Astrocyte (in vitro differentiated cells and primary cell): ENCODE measurements at regions not wholly inside any gene's neighbourhood (a gene's known extent, or its start where the extent isn't known, plus 50 kb on each side); places are given as distances from the start of the nearest gene placed in this dataset.

ENCODE experiments used
- DNase-seq: peaks from one replicate; pipeline ENCODE4 v3.0.0-alpha.2; 2010; ENCODE audit warnings: low read depth
- FAIRE-seq: peaks from 2 replicates; lab custom pipeline; 2011; peaks lifted over from hg19 to GRCh38; lab: Jason Lieb, UNC
- H2AFZ ChIP-seq: 2 replicates; pipeline ENCODE4 v1.6.0; 2012; ENCODE audit warnings: low read depth, low read length, inconsistent platforms
- H3K27ac ChIP-seq: 2 replicates; pipeline ENCODE4 v1.5.1; 2011; ENCODE audit warnings: low read depth, low read length, inconsistent platforms
- H3K27me3 ChIP-seq: 2 replicates; pipeline ENCODE4 v1.6.0; 2011; ENCODE audit warnings: low read length, inconsistent platforms; ENCODE audit not compliant: insufficient read depth
- H3K36me3 ChIP-seq: 2 replicates; pipeline ENCODE4 v1.5.1; 2011; ENCODE audit warnings: low read length, inconsistent platforms; ENCODE audit not compliant: insufficient read depth
- H3K4me1 ChIP-seq: 2 replicates; pipeline ENCODE4 v1.5.1; 2011; ENCODE audit warnings: low read length, inconsistent platforms; ENCODE audit not compliant: insufficient read depth
- H3K4me2 ChIP-seq: 2 replicates; pipeline ENCODE4 v1.6.0; 2012; ENCODE audit warnings: low read length, inconsistent platforms
- H3K4me3 ChIP-seq: 2 replicates; pipeline ENCODE4 v1.5.1; 2011; ENCODE audit warnings: low read depth, mild to moderate bottlenecking, low read length, inconsistent platforms; ENCODE audit not compliant: insufficient read depth
- H3K79me2 ChIP-seq: 2 replicates; pipeline ENCODE4 v1.6.0; 2012; ENCODE audit warnings: mild to moderate bottlenecking, low read length, inconsistent platforms; ENCODE audit not compliant: insufficient read depth
- H3K9ac ChIP-seq: 2 replicates; pipeline ENCODE4 v1.6.0; 2012; ENCODE audit warnings: mild to moderate bottlenecking, low read length, inconsistent platforms
- H3K9me3 ChIP-seq: 2 replicates; pipeline ENCODE4 v1.5.1; 2012; ENCODE audit warnings: low read depth, mild to moderate bottlenecking, low read length, inconsistent platforms; ENCODE audit not compliant: insufficient read depth
- H4K20me1 ChIP-seq: 2 replicates; pipeline ENCODE4 v1.6.0; 2012; ENCODE audit warnings: low read length, inconsistent platforms; ENCODE audit not compliant: insufficient read depth
- H3K27ac Mint-ChIP-seq: one replicate; pipeline ENCODE4 v1.8.0; 2021; ENCODE audit warnings: mild to moderate bottlenecking, mixed read lengths; ENCODE audit not compliant: unreplicated experiment
- H3K27me3 Mint-ChIP-seq: one replicate; pipeline ENCODE4 v1.8.0; 2021; ENCODE audit warnings: low read depth, mixed read lengths; ENCODE audit not compliant: unreplicated experiment
- H3K36me3 Mint-ChIP-seq: one replicate; pipeline ENCODE4 v1.8.0; 2021; ENCODE audit warnings: low read depth, mixed read lengths; ENCODE audit not compliant: unreplicated experiment
- H3K4me1 Mint-ChIP-seq: one replicate; pipeline ENCODE4 v1.8.0; 2021; ENCODE audit warnings: low read depth, mixed read lengths; ENCODE audit not compliant: unreplicated experiment
- H3K4me3 Mint-ChIP-seq: one replicate; pipeline ENCODE4 v1.8.0; 2021; ENCODE audit warnings: mild to moderate bottlenecking, moderate library complexity, mixed read lengths; ENCODE audit not compliant: unreplicated experiment
- H3K9me3 Mint-ChIP-seq: one replicate; pipeline ENCODE4 v1.8.0; 2021; ENCODE audit warnings: mild to moderate bottlenecking, mixed read lengths; ENCODE audit not compliant: unreplicated experiment
- CTCF ChIP-seq: IDR thresholded peaks from 2 replicates; pipeline ENCODE4 v1.5.1; 2011; ENCODE audit warnings: low read depth, mild to moderate bottlenecking, inconsistent platforms, low read length, moderate library complexity; ENCODE audit not compliant: insufficient read depth
- EZH2 ChIP-seq: IDR thresholded peaks from 2 replicates; pipeline ENCODE4 v1.6.1; 2012; ENCODE audit warnings: mild to moderate bottlenecking, low read length, inconsistent platforms; ENCODE audit not compliant: insufficient read depth

DNA sequence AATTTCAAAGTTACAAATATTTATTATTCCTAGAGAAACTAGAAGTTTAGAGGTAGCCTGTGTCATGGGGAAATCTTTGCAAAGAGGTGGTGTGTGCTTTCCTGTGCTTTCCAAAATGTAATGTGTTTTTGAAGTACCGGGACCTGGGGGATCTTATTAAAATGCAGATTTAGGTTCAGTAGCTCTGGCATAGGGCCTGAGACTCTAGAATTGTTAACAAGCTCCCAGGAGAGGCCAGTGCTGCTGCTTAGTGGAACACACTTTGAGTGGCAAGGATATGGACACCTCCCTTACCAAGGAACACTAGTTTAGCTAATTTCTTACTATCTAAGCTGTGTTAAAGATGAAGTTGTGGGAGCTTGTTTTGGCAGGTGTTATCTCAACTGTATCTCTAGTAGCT is 428.9 kb downstream of the VGLL3 start:
- no peak for FAIRE-seq
- Mint-ChIP-seq H3K4me1 (no peaks in the 10 kb centered on the region), H3K27me3 (no peaks in the 10 kb centered on the region), H3K9me3 (no peaks in the 10 kb centered on the region), H3K27ac (no peak overlapping the region), H3K4me3 (no peak overlapping the region), H3K36me3 (no peaks in the 10 kb centered on the region)
- H3K27me3 ChIP-seq: no peaks in the 10 kb centered on the region
- no peak overlapping the region for H2AFZ ChIP-seq
- no peaks in the 10 kb centered on the region for H3K79me2 ChIP-seq
- no peak overlapping the region for H3K4me3 ChIP-seq
- no peak overlapping the region for H3K4me2 ChIP-seq
- DNase-seq: no peak
- no peak overlapping the region for H3K9ac ChIP-seq
- TF ChIP-seq EZH2 (no peak), CTCF (no peak)
- H3K27ac ChIP-seq: no peak overlapping the region
- no peaks in the 10 kb centered on the region for H3K9me3 ChIP-seq
- H3K4me1 ChIP-seq: no peaks in the 10 kb centered on the region
- no peaks in the 10 kb centered on the region for H4K20me1 ChIP-seq
- H3K36me3 ChIP-seq: no peaks in the 10 kb centered on the region

DNA sequence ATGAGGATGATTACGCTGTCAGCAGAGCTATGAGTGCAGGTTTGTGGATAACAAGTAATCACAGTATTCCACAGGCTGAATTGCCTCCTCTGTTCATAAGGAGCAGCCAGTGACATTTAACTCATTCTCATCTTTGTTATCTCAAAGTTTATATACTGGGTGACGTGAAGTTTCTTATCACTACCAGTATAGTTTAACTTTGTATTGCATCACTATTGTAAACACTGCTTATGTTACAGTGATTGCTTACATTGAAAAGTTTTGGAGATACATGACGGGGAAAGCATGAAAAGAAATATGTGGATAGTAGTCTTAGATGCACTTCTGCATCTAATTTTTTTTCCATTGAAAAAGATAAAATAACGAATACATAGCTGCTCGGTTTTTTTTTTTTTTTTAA is 429.7 kb downstream of the VGLL3 start:
- Histone ChIP-seq H3K36me3 (no peaks in the 10 kb centered on the region), H2AFZ (no peak overlapping the region), H3K27ac (no peak overlapping the region), H3K4me1 (no peaks in the 10 kb centered on the region), H3K9ac (no peak overlapping the region), H3K79me2 (no peaks in the 10 kb centered on the region), H3K27me3 (no peaks in the 10 kb centered on the region), H3K9me3 (no peaks in the 10 kb centered on the region), H3K4me3 (no peak overlapping the region), H4K20me1 (no peaks in the 10 kb centered on the region), H3K4me2 (no peak overlapping the region)
- Mint-ChIP-seq H3K4me3 (no peak overlapping the region), H3K27me3 (no peaks in the 10 kb centered on the region), H3K4me1 (no peaks in the 10 kb centered on the region), H3K27ac (no peak overlapping the region), H3K36me3 (no peaks in the 10 kb centered on the region), H3K9me3 (no peaks in the 10 kb centered on the region)
- FAIRE-seq: no peak
- no peak for DNase-seq
- TF ChIP-seq EZH2 (no peak), CTCF (no peak)

GRCh38 chr3:86554383-86554782 is 436.6 kb downstream of the VGLL3 start:
- H3K4me3 ChIP-seq: no peak overlapping the region
- Mint-ChIP-seq H3K4me3 (no peak overlapping the region), H3K9me3 (no peaks in the 10 kb centered on the region), H3K27me3 (no peaks in the 10 kb centered on the region), H3K4me1 (no peaks in the 10 kb centered on the region), H3K36me3 (no peaks in the 10 kb centered on the region), H3K27ac (no peak overlapping the region)
- no peak overlapping the region for H2AFZ ChIP-seq
- no peak overlapping the region for H3K4me2 ChIP-seq
- H4K20me1 ChIP-seq: no peaks in the 10 kb centered on the region
- H3K27me3 ChIP-seq: no peaks in the 10 kb centered on the region
- H3K27ac ChIP-seq: no peak overlapping the region
- no peaks in the 10 kb centered on the region for H3K9me3 ChIP-seq
- no peak for TF ChIP-seq CTCF
- TF ChIP-seq EZH2: no peak
- no peaks in the 10 kb centered on the region for H3K79me2 ChIP-seq
- no peaks in the 10 kb centered on the region for H3K36me3 ChIP-seq
- no peak for DNase-seq
- no peaks in the 10 kb centered on the region for H3K4me1 ChIP-seq
- FAIRE-seq: no peak
- no peak overlapping the region for H3K9ac ChIP-seq
